GM18873 (cell line): ENCODE measurements at regions not wholly inside any gene's neighbourhood (a gene's known extent, or its start where the extent isn't known, plus 50 kb on each side); places are given as distances from the start of the nearest gene placed in this dataset.

ENCODE experiments used
- ATAC-seq: cut with Tn5 transposase; IDR thresholded peaks from one replicate; pipeline ENCODE4 v1.9.1; 2021; ENCODE audit warnings: mild to moderate bottlenecking, moderate library complexity, moderate number of reproducible peaks; ENCODE audit not compliant: unreplicated experiment, low FRiP score

DNA sequence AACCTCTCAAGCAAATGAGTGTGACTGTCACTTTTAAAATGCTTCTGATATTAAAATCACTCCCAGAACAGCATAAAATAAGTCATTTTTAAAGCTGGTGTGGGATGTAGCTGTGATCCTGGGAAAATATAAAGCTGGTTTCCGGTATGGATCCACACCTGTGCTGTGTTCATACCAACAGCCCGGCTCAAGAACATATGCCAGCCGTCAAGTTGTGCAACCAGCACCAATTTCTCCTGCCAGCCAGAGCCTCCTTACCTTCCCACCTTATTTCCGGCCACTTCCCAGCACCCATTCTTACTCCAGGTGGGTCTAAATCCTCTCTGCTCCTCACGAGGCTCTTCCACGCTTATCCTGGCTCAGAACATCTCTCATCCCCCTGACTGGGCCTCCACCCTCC lies 50.9 kb upstream of the RPS6KA2 start:
- no peak for ATAC-seq
